ENCODE measurements at regions not wholly inside any gene's neighbourhood (a gene's known extent, or its start where the extent isn't known, plus 50 kb on each side); places are given as distances from the start of the nearest gene placed in this dataset.

GRCh38 chr16:80387318-80387921 is 153.4 kb upstream of the DYNLRB2 start:
- TF ChIP-seq POLR2A (IDR thresholded peaks at IDR 0.05; ENCODE audit: low read depth, low read length): no peak
- TF ChIP-seq POU2F2 (IDR thresholded peaks at IDR 0.05; ENCODE audit: low read depth, low read length): no peak
- no peak for TF ChIP-seq POLR2AphosphoS5 (IDR thresholded peaks at IDR 0.05; ENCODE audit: low read depth, low read length)
- no peak for TF ChIP-seq TAF1 (IDR thresholded peaks at IDR 0.05; ENCODE audit: low read depth, low read length)
- no peak for TF ChIP-seq SPI1 (IDR thresholded peaks at IDR 0.05; ENCODE audit: low read depth, low read length)
- TF ChIP-seq PAX5 (IDR thresholded peaks at IDR 0.05; ENCODE audit: insufficient read depth, low read length, severe bottlenecking): no peak
